GM23338 (cell line): ENCODE measurements at regions not wholly inside any gene's neighbourhood (a gene's known extent, or its start where the extent isn't known, plus 50 kb on each side); places are given as distances from the start of the nearest gene placed in this dataset.
"Not testable (repeated sequence)": the region's sequence is repeated elsewhere in the genome, so short reads cannot be mapped to it uniquely, and the experiment has no call there.

Experiments used
- CREB1 ChIP-seq: fragments of 250-450 bp; sonication (Bioruptor Pico); IDR thresholded peaks from 2 replicates; pipeline ENCODE4 v1.5.0; 2020; ENCODE audit warnings: low read depth, mild to moderate bottlenecking, moderate library complexity
- EZH2 ChIP-seq: fragments of 200-600 bp; sonication (generic); IDR thresholded peaks from one replicate; pipeline ENCODE4 v1.8.0; 2017; ENCODE audit warnings: antibody characterized with exemption, mild to moderate bottlenecking, low read depth; ENCODE audit not compliant: unreplicated experiment
- JUNB ChIP-seq: IDR thresholded peaks from one replicate; pipeline ENCODE4 v1.6.1; 2016; ENCODE audit warnings: antibody characterized with exemption; ENCODE audit not compliant: unreplicated experiment
- POLR2AphosphoS5 ChIP-seq: IDR thresholded peaks from 2 replicates; pipeline ENCODE4 v1.6.1; 2016; ENCODE audit warnings: antibody characterized with exemption, low read depth
- REST ChIP-seq: IDR thresholded peaks from one replicate; pipeline ENCODE4 v1.6.1; 2018; ENCODE audit warnings: antibody characterized with exemption; ENCODE audit not compliant: unreplicated experiment
- ZNF331 ChIP-seq: fragments of 250-450 bp; sonication (Bioruptor Pico); IDR thresholded peaks from 2 replicates; pipeline ENCODE4 v1.5.0; 2020; ENCODE audit warnings: low read depth, mild to moderate bottlenecking, moderate library complexity
- ZNF462 ChIP-seq: fragments of 250-450 bp; sonication (Bioruptor Pico); IDR thresholded peaks from 2 replicates; pipeline ENCODE4 v1.5.0; 2020; ENCODE audit warnings: mild to moderate bottlenecking, moderate library complexity
- TF ChIP-seq, protein P1 (sequence below), 2 experiments: fragments of 200-600 bp in 1 of 2; sonication (generic) in 1 of 2; conservative IDR thresholded peaks; 2 replicates each; pipeline versions ENCODE4 v1.5.1 to v1.6.1; 2016 to 2017; ENCODE audit warnings: antibody characterized with exemption in 2 of 2, low read depth in 2 of 2, mild to moderate bottlenecking in 2 of 2, moderate library complexity in 1 of 2
- TF ChIP-seq, protein P2 (sequence below): IDR thresholded peaks from 2 replicates; pipeline ENCODE4 v1.6.1; 2016; ENCODE audit warnings: antibody characterized with exemption

GRCh38 chr10:36769741-36770140 is 355.7 kb upstream of the ANKRD30A start:
- not testable (repeated sequence) for TF ChIP-seq REST; POLR2AphosphoS5; EZH2; JUNB; ZNF462 (CRISPR knock-in tag); ZNF331 (CRISPR knock-in tag); CREB1 (CRISPR knock-in tag)
- TF ChIP-seq, protein P1, sequence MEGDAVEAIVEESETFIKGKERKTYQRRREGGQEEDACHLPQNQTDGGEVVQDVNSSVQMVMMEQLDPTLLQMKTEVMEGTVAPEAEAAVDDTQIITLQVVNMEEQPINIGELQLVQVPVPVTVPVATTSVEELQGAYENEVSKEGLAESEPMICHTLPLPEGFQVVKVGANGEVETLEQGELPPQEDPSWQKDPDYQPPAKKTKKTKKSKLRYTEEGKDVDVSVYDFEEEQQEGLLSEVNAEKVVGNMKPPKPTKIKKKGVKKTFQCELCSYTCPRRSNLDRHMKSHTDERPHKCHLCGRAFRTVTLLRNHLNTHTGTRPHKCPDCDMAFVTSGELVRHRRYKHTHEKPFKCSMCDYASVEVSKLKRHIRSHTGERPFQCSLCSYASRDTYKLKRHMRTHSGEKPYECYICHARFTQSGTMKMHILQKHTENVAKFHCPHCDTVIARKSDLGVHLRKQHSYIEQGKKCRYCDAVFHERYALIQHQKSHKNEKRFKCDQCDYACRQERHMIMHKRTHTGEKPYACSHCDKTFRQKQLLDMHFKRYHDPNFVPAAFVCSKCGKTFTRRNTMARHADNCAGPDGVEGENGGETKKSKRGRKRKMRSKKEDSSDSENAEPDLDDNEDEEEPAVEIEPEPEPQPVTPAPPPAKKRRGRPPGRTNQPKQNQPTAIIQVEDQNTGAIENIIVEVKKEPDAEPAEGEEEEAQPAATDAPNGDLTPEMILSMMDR (conservative IDR thresholded peaks at IDR 0.05; ENCODE audit: low read depth in 2 of 2), result not testable (repeated sequence)
- TF ChIP-seq, protein P2, sequence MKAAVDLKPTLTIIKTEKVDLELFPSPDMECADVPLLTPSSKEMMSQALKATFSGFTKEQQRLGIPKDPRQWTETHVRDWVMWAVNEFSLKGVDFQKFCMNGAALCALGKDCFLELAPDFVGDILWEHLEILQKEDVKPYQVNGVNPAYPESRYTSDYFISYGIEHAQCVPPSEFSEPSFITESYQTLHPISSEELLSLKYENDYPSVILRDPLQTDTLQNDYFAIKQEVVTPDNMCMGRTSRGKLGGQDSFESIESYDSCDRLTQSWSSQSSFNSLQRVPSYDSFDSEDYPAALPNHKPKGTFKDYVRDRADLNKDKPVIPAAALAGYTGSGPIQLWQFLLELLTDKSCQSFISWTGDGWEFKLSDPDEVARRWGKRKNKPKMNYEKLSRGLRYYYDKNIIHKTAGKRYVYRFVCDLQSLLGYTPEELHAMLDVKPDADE, result not testable (repeated sequence)
